SIG-M5 treated with dmso at 0.1 percent for 504 hours (cell line): ENCODE measurements at regions not wholly inside any gene's neighbourhood (a gene's known extent, or its start where the extent isn't known, plus 50 kb on each side); places are given as distances from the start of the nearest gene placed in this dataset.
"Not testable (repeated sequence)": the region's sequence is repeated elsewhere in the genome, so short reads cannot be mapped to it uniquely, and the experiment has no call there.

Source experiments
- DNase-seq: peaks from one replicate; lab custom pipeline; 2025; ENCODE audit not compliant: unreplicated experiment; lab: John Stamatoyannopoulos, UW

- DNase-seq: no peak
These were observed 144.6 kb downstream of the MAIP1 start for GRCh38 chr2:200100027-200100426.

GRCh38 chr2:200101922-200102321 lies 146.5 kb downstream of the MAIP1 start:
- DNase-seq: no peak

- DNase-seq: no peak
These were observed 147.6 kb downstream of the MAIP1 start for GRCh38 chr2:200102971-200103370.

- no peak for DNase-seq
These were observed 148.6 kb downstream of the MAIP1 start for GRCh38 chr2:200104015-200104414.

- no peak for DNase-seq
These were observed 152.3 kb downstream of the MAIP1 start for GRCh38 chr2:200107514-200108217.

GRCh38 chr2:200109421-200109820 lies 154.0 kb downstream of the MAIP1 start:
- no peak for DNase-seq

GRCh38 chr2:200110381-200110780 lies 155.0 kb downstream of the MAIP1 start:
- no peak for DNase-seq

GRCh38 chr2:200113016-200113799 lies 157.8 kb downstream of the MAIP1 start:
- DNase-seq: not testable (repeated sequence)

GRCh38 chr2:200119236-200119635 lies 163.9 kb downstream of the MAIP1 start:
- no peak for DNase-seq

GRCh38 chr2:200121931-200122330 lies 166.5 kb downstream of the MAIP1 start:
- no peak for DNase-seq

- no peak for DNase-seq
These were observed 167.3 kb downstream of the MAIP1 start for GRCh38 chr2:200122683-200123082.

GRCh38 chr2:200124665-200125368 lies 169.4 kb downstream of the MAIP1 start:
- DNase-seq: not testable (repeated sequence)

GRCh38 chr2:200125444-200126284 lies 170.3 kb downstream of the MAIP1 start:
- DNase-seq: no peak

GRCh38 chr2:200126285-200126670 lies 170.9 kb downstream of the MAIP1 start:
- DNase-seq: not testable (repeated sequence)

GRCh38 chr2:200126680-200127079 lies 171.3 kb downstream of the MAIP1 start:
- DNase-seq: not testable (repeated sequence)

- DNase-seq: no peak
These were observed 172.5 kb downstream of the MAIP1 start for GRCh38 chr2:200127848-200128247.

GRCh38 chr2:200128296-200128695 lies 172.9 kb downstream of the MAIP1 start:
- DNase-seq: no peak

- DNase-seq: no peak
These were observed 174.5 kb downstream of the MAIP1 start for GRCh38 chr2:200129721-200130462.

- no peak for DNase-seq
These were observed 175.4 kb downstream of the MAIP1 start for GRCh38 chr2:200130762-200131166.

- no peak for DNase-seq
These were observed 175.2 kb upstream of the SPATS2L start for GRCh38 chr2:200131307-200131706.
